HG03571 (cell line): ENCODE measurements at regions not wholly inside any gene's neighbourhood (a gene's known extent, or its start where the extent isn't known, plus 50 kb on each side); places are given as distances from the start of the nearest gene placed in this dataset.
A peak's percentile ranks its signal among the peaks of the same experiment; 100 is the strongest.
"Not testable (repeated sequence)": the region's sequence is repeated elsewhere in the genome, so short reads cannot be mapped to it uniquely, and the experiment has no call there.

Experiments used
- ATAC-seq: cut with Tn5 transposase; IDR thresholded peaks from one replicate; pipeline ENCODE4 v1.9.1; 2021; ENCODE audit not compliant: unreplicated experiment

GRCh38 chr17:45554479-45554878, 64.0 kb upstream of the PLEKHM1 start:
- ATAC-seq = not testable (repeated sequence)

DNA sequence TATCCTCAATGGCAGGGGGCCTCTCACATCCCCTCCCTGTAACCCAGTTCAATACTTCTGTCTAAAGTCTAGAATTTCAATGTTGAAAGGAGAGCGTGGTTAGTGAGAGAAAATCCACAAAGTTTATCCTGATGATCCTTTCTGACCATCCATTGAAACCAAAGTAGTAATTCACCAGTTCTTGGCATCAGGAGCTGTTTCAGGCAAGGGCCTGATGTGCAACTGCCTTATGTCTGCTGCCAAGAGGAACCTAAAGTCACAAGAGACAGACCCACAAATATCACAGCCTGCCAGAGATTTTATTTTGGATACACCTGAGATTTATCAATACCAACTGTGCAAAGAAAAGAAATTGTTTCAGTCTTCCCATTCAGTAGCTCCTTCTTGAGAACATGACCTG, 68.3 kb upstream of the PLEKHM1 start:
- not testable (repeated sequence) for ATAC-seq

- not testable (repeated sequence) for ATAC-seq
Observed at GRCh38 chr17:45562868-45563267, 72.3 kb upstream of the PLEKHM1 start.

DNA sequence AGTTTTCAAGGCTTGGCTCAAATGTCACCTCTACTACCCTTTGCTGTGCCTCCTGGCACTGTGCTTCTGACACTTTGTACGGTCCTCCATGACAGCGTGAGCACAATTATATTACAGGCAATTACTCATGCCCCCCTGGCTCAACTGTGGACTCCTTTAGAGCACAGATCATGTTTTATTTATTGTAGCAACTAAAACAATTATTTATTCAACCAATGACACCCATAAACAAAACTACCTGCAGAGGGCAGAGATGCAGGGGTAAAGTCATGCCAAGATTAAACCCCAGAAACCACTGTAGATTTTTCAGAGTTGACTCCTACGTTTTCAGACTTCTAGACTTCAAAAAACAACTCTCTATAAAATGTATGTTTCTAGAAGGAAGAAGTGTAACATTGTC, 72.8 kb upstream of the PLEKHM1 start:
- not testable (repeated sequence) for ATAC-seq

- ATAC-seq = not testable (repeated sequence)
Observed at GRCh38 chr17:45568275-45568674, 77.8 kb upstream of the PLEKHM1 start.

- ATAC-seq = not testable (repeated sequence)
Observed at GRCh38 chr17:45573326-45573725, 82.8 kb upstream of the PLEKHM1 start.

GRCh38 chr17:45573924-45574770, 83.6 kb upstream of the PLEKHM1 start:
- no peak for ATAC-seq

GRCh38 chr17:45575126-45575885, 84.8 kb upstream of the PLEKHM1 start:
- ATAC-seq = no peak

- not testable (repeated sequence) for ATAC-seq
Observed at GRCh38 chr17:45576527-45577307, 86.2 kb upstream of the PLEKHM1 start.

GRCh38 chr17:45577571-45578279, 87.2 kb upstream of the PLEKHM1 start:
- ATAC-seq = no peak

- ATAC-seq = no peak
Observed at GRCh38 chr17:45578516-45579455, 88.3 kb upstream of the PLEKHM1 start.

- ATAC-seq = no peak
Observed at GRCh38 chr17:45579529-45580495, 89.3 kb upstream of the PLEKHM1 start.

DNA sequence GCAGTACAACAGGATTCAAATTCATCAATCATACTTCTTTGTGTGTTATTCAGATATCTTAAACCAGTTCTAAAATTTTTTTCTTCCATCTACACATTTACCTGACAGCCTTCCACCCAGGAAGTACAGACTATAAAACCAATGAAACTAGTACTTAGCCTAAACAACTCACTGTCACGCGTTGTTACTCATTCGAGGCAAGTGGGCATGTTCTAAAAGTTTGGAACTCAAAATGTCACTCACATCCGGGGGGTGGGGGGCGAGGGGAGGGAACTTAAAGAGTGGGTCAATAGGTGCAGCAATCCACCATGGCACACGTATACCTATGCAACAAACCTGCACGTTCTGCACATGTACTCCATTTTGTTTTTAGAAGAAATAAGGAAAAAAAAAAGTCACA, 90.4 kb upstream of the PLEKHM1 start:
- ATAC-seq = no peak

- ATAC-seq = no peak
Observed at GRCh38 chr17:45581860-45582259, 91.3 kb upstream of the PLEKHM1 start.

GRCh38 chr17:45584092-45585036, 93.8 kb upstream of the PLEKHM1 start:
- peak; percentile 57 for ATAC-seq

DNA sequence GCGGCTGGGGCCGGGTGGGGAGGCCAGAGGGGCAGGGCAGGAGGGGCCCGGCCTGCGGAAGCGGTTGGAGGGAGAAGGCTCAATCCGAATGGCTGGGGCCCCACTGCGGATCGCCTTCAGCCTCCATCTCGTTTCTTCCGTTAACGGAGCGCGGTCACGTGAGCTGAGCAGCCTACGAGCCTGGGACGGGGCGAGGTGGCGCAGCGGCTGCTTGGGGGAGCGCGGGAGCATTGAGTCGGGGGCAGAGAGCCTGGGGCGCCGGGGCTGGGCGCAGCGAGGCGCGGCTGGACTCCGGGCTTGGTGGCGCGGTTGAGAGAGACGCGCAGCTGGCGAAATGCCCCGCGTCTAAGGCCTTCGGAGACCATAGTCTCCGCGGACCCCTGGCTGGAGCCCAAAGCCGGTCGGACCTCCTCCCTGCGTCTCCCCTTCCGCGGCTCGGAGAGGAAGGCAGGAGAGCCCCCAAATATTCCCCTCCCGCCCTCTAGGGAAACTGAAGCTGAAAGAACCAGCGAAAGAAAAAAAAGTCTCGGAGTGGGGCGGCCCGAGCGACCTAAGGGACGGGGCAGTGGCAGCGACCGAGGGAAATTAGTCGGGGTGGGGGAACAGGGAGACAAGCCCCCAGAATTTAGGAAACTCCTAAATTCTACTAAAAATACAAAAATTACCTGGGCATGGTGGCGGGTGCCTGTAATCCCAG, 94.7 kb upstream of the PLEKHM1 start:
- peak; percentile 53 for ATAC-seq
